ENCODE measurements at regions not wholly inside any gene's neighbourhood (a gene's known extent, or its start where the extent isn't known, plus 50 kb on each side); places are given as distances from the start of the nearest gene placed in this dataset.
"Not testable (repeated sequence)": the region's sequence is repeated elsewhere in the genome, so short reads cannot be mapped to it uniquely, and the experiment has no call there.

- no peak overlapping the region for H3K4me3 ChIP-seq (ENCODE audit: extremely low read depth, insufficient read depth, low read length, poor library complexity, severe bottlenecking)
- no peak overlapping the region for H3K27ac ChIP-seq (ENCODE audit: low read depth, low read length, severe bottlenecking)
- no peaks in the 10 kb centered on the region for H3K9me3 ChIP-seq (ENCODE audit: control insufficient read depth, low read length)
- no peaks in the 10 kb centered on the region for H3K4me1 ChIP-seq (ENCODE audit: control insufficient read depth, insufficient read depth, low read length, poor library complexity, severe bottlenecking)
- 100% methylated on average over 1 of the region's 3 CpGs; no CpG with 5 or more reads in 1 of the 2 experiments for WGBS, 2 experiments (ENCODE audit: insufficient coverage in 2 of 2)
- no peaks in the 10 kb centered on the region for H3K36me3 ChIP-seq (ENCODE audit: control insufficient read depth, insufficient read depth, low read length)
These were observed 114.1 kb downstream of the RAB38 start for GRCh38 chr11:88061111-88061510.

- Histone ChIP-seq H3K27ac (ENCODE audit: low read depth, low read length, severe bottlenecking) (no peak overlapping the region), H3K4me1 (ENCODE audit: control insufficient read depth, insufficient read depth, low read length, poor library complexity, severe bottlenecking) (no peaks in the 10 kb centered on the region), H3K9me3 (ENCODE audit: control insufficient read depth, low read length) (no peaks in the 10 kb centered on the region), H3K36me3 (ENCODE audit: control insufficient read depth, insufficient read depth, low read length) (no peaks in the 10 kb centered on the region), H3K4me3 (ENCODE audit: extremely low read depth, insufficient read depth, low read length, poor library complexity, severe bottlenecking) (no peak overlapping the region)
These were observed 115.9 kb downstream of the RAB38 start for GRCh38 chr11:88059326-88059725.

GRCh38 chr11:88051396-88051795, 123.8 kb downstream of the RAB38 start:
- no peaks in the 10 kb centered on the region for H3K9me3 ChIP-seq (ENCODE audit: control insufficient read depth, low read length)
- 100% methylated on average over 1 of the region's 2 CpGs; no CpG with 5 or more reads in 1 of the 2 experiments for WGBS, 2 experiments (ENCODE audit: insufficient coverage in 2 of 2)
- peaks cover 8% of the 10 kb centered on the region for H3K4me1 ChIP-seq (ENCODE audit: control insufficient read depth, insufficient read depth, low read length, poor library complexity, severe bottlenecking)
- no peak overlapping the region for H3K27ac ChIP-seq (ENCODE audit: low read depth, low read length, severe bottlenecking)
- no peaks in the 10 kb centered on the region for H3K36me3 ChIP-seq (ENCODE audit: control insufficient read depth, insufficient read depth, low read length)
- no peak overlapping the region for H3K4me3 ChIP-seq (ENCODE audit: extremely low read depth, insufficient read depth, low read length, poor library complexity, severe bottlenecking)

GRCh38 chr11:88050247-88050646, 125.0 kb downstream of the RAB38 start:
- no peak overlapping the region for H3K27ac ChIP-seq (ENCODE audit: low read depth, low read length, severe bottlenecking)
- no peaks in the 10 kb centered on the region for H3K9me3 ChIP-seq (ENCODE audit: control insufficient read depth, low read length)
- peaks cover 8% of the 10 kb centered on the region for H3K4me1 ChIP-seq (ENCODE audit: control insufficient read depth, insufficient read depth, low read length, poor library complexity, severe bottlenecking)
- H3K4me3 ChIP-seq (ENCODE audit: extremely low read depth, insufficient read depth, low read length, poor library complexity, severe bottlenecking), result no peak overlapping the region
- no peaks in the 10 kb centered on the region for H3K36me3 ChIP-seq (ENCODE audit: control insufficient read depth, insufficient read depth, low read length)
- no CpG with 5 or more reads among the region's 2 CpGs for WGBS, 2 experiments (ENCODE audit: insufficient coverage in 2 of 2)

- H3K4me1 ChIP-seq (ENCODE audit: control insufficient read depth, insufficient read depth, low read length, poor library complexity, severe bottlenecking); H3K9me3 ChIP-seq (ENCODE audit: control insufficient read depth, low read length); H3K36me3 ChIP-seq (ENCODE audit: control insufficient read depth, insufficient read depth, low read length); H3K4me3 ChIP-seq (ENCODE audit: extremely low read depth, insufficient read depth, low read length, poor library complexity, severe bottlenecking); H3K27ac ChIP-seq (ENCODE audit: low read depth, low read length, severe bottlenecking): not testable (repeated sequence)
- 94 to 95% methylated on average over 9 to 10 of the region's 11 CpGs for WGBS, 2 experiments (ENCODE audit: insufficient coverage in 2 of 2)
These were observed 130.0 kb downstream of the RAB38 start for GRCh38 chr11:88045288-88045687.

GRCh38 chr11:88044658-88045057, 130.6 kb downstream of the RAB38 start:
- not testable (repeated sequence) for H3K36me3 ChIP-seq (ENCODE audit: control insufficient read depth, insufficient read depth, low read length); H3K4me3 ChIP-seq (ENCODE audit: extremely low read depth, insufficient read depth, low read length, poor library complexity, severe bottlenecking); H3K9me3 ChIP-seq (ENCODE audit: control insufficient read depth, low read length); H3K4me1 ChIP-seq (ENCODE audit: control insufficient read depth, insufficient read depth, low read length, poor library complexity, severe bottlenecking); H3K27ac ChIP-seq (ENCODE audit: low read depth, low read length, severe bottlenecking)
- whole genome bisulfite sequencing, 2 experiments (ENCODE audit: insufficient coverage in 2 of 2), result 45 to 64% methylated on average over 3 to 5 of the region's 5 CpGs

- no peak overlapping the region for H3K4me3 ChIP-seq (ENCODE audit: extremely low read depth, insufficient read depth, low read length, poor library complexity, severe bottlenecking)
- no peaks in the 10 kb centered on the region for H3K36me3 ChIP-seq (ENCODE audit: control insufficient read depth, insufficient read depth, low read length)
- no peaks in the 10 kb centered on the region for H3K9me3 ChIP-seq (ENCODE audit: control insufficient read depth, low read length)
- H3K4me1 ChIP-seq (ENCODE audit: control insufficient read depth, insufficient read depth, low read length, poor library complexity, severe bottlenecking), result no peaks in the 10 kb centered on the region
- WGBS, 2 experiments (ENCODE audit: insufficient coverage in 2 of 2), result 33 to 42% methylated on average over 2 to 3 of the region's 3 CpGs
- no peak overlapping the region for H3K27ac ChIP-seq (ENCODE audit: low read depth, low read length, severe bottlenecking)
These were observed 132.1 kb downstream of the RAB38 start for GRCh38 chr11:88043149-88043548.

- WGBS, 2 experiments (ENCODE audit: insufficient coverage in 2 of 2), result 92% methylated on average over 1 of the region's 1 CpG; no CpG with 5 or more reads in 1 of the 2 experiments
- H3K9me3 ChIP-seq (ENCODE audit: control insufficient read depth, low read length), result no peaks in the 10 kb centered on the region
- H3K4me3 ChIP-seq (ENCODE audit: extremely low read depth, insufficient read depth, low read length, poor library complexity, severe bottlenecking), result no peak overlapping the region
- H3K36me3 ChIP-seq (ENCODE audit: control insufficient read depth, insufficient read depth, low read length), result no peaks in the 10 kb centered on the region
- no peak overlapping the region for H3K27ac ChIP-seq (ENCODE audit: low read depth, low read length, severe bottlenecking)
- H3K4me1 ChIP-seq (ENCODE audit: control insufficient read depth, insufficient read depth, low read length, poor library complexity, severe bottlenecking), result no peaks in the 10 kb centered on the region
These were observed 132.6 kb downstream of the RAB38 start for GRCh38 chr11:88042647-88043046.

- Histone ChIP-seq H3K4me3 (ENCODE audit: extremely low read depth, insufficient read depth, low read length, poor library complexity, severe bottlenecking) (no peak overlapping the region), H3K27ac (ENCODE audit: low read depth, low read length, severe bottlenecking) (no peak overlapping the region), H3K9me3 (ENCODE audit: control insufficient read depth, low read length) (no peaks in the 10 kb centered on the region), H3K4me1 (ENCODE audit: control insufficient read depth, insufficient read depth, low read length, poor library complexity, severe bottlenecking) (no peaks in the 10 kb centered on the region), H3K36me3 (ENCODE audit: control insufficient read depth, insufficient read depth, low read length) (no peaks in the 10 kb centered on the region)
- no CpG with 5 or more reads among the region's 2 CpGs for WGBS, 2 experiments (ENCODE audit: insufficient coverage in 2 of 2)
These were observed 133.0 kb downstream of the RAB38 start for GRCh38 chr11:88042238-88042637.

- Histone ChIP-seq H3K36me3 (ENCODE audit: control insufficient read depth, insufficient read depth, low read length) (no peaks in the 10 kb centered on the region), H3K27ac (ENCODE audit: low read depth, low read length, severe bottlenecking) (no peak overlapping the region), H3K9me3 (ENCODE audit: control insufficient read depth, low read length) (no peaks in the 10 kb centered on the region), H3K4me3 (ENCODE audit: extremely low read depth, insufficient read depth, low read length, poor library complexity, severe bottlenecking) (no peak overlapping the region), H3K4me1 (ENCODE audit: control insufficient read depth, insufficient read depth, low read length, poor library complexity, severe bottlenecking) (no peaks in the 10 kb centered on the region)
- 60% methylated on average over 1 of the region's 2 CpGs; no CpG with 5 or more reads in 1 of the 2 experiments for WGBS, 2 experiments (ENCODE audit: insufficient coverage in 2 of 2)
These were observed 133.6 kb downstream of the RAB38 start for GRCh38 chr11:88041679-88042078.

- H3K4me3 ChIP-seq (ENCODE audit: extremely low read depth, insufficient read depth, low read length, poor library complexity, severe bottlenecking), result no peak overlapping the region
- no peak overlapping the region for H3K27ac ChIP-seq (ENCODE audit: low read depth, low read length, severe bottlenecking)
- no peaks in the 10 kb centered on the region for H3K4me1 ChIP-seq (ENCODE audit: control insufficient read depth, insufficient read depth, low read length, poor library complexity, severe bottlenecking)
- no peaks in the 10 kb centered on the region for H3K9me3 ChIP-seq (ENCODE audit: control insufficient read depth, low read length)
- no peaks in the 10 kb centered on the region for H3K36me3 ChIP-seq (ENCODE audit: control insufficient read depth, insufficient read depth, low read length)
- 100% methylated on average over 1 of the region's 1 CpG for WGBS, 2 experiments (ENCODE audit: insufficient coverage in 2 of 2)
These were observed 135.1 kb downstream of the RAB38 start for GRCh38 chr11:88040148-88040496.

All from mesodermal cell (in vitro differentiated cells).